ENCODE measurements at regions not wholly inside any gene's neighbourhood (a gene's known extent, or its start where the extent isn't known, plus 50 kb on each side); places are given as distances from the start of the nearest gene placed in this dataset.

DNA sequence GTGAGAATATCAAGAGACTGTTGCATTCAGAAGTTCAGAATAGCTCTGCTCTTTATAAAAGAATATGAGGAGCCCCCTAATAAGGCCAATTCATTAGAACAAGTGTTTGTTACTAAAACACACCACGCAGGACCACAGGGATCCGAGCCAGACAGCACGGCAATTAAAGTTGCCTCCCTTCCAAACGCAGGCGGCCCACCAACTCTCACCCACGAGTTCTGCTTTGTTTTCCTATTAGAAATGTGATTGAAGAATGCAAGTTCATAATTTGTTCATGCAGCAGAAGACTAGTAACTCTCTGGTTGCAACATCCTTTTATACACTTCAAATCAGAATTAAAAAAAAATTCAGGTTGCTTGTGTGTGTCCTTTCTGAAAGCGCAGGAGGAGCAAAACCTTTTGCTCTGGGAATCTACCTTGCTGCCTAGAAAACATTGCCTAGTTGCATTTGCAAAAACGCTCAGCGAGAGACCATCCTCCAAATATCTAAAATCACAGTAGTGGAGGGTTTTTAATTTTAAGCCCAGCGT lies 1044.1 kb upstream of the NR2F2 start:
- TF ChIP-seq, protein P1, sequence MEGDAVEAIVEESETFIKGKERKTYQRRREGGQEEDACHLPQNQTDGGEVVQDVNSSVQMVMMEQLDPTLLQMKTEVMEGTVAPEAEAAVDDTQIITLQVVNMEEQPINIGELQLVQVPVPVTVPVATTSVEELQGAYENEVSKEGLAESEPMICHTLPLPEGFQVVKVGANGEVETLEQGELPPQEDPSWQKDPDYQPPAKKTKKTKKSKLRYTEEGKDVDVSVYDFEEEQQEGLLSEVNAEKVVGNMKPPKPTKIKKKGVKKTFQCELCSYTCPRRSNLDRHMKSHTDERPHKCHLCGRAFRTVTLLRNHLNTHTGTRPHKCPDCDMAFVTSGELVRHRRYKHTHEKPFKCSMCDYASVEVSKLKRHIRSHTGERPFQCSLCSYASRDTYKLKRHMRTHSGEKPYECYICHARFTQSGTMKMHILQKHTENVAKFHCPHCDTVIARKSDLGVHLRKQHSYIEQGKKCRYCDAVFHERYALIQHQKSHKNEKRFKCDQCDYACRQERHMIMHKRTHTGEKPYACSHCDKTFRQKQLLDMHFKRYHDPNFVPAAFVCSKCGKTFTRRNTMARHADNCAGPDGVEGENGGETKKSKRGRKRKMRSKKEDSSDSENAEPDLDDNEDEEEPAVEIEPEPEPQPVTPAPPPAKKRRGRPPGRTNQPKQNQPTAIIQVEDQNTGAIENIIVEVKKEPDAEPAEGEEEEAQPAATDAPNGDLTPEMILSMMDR (IDR thresholded peaks at IDR 0.05; ENCODE audit: borderline replicate concordance, extremely low read depth, low read length, poor library complexity, severe bottlenecking), result no peak
- no peak for TF ChIP-seq EZH2 (IDR thresholded peaks at IDR 0.05; ENCODE audit: borderline replicate concordance, low read depth, low read length, severe bottlenecking)
